Astrocyte of the spinal cord (primary cell): ENCODE measurements at regions not wholly inside any gene's neighbourhood (a gene's known extent, or its start where the extent isn't known, plus 50 kb on each side); places are given as distances from the start of the nearest gene placed in this dataset.
"Not testable (repeated sequence)": the region's sequence is repeated elsewhere in the genome, so short reads cannot be mapped to it uniquely, and the experiment has no call there.

Source experiments
- DNase-seq: peaks from one replicate; pipeline ENCODE4 v3.0.0; 2011; ENCODE audit warnings: low read depth, low spot score
- H3K4me3 ChIP-seq: 2 replicates; pipeline ENCODE4 v1.5.1; 2011; ENCODE audit warnings: low read depth, mild to moderate bottlenecking, low read length, moderate library complexity
- CTCF ChIP-seq: IDR thresholded peaks from 2 replicates; pipeline ENCODE4 v1.5.1; 2012; ENCODE audit warnings: low read depth, mild to moderate bottlenecking, low read length, inconsistent platforms
- in situ Hi-C: cut with HindIII; loops from 2 replicates; pipeline ENCODE4 v1.10.0; 2017; ENCODE audit warnings: low sequenced_read_pairs

- H3K4me3 ChIP-seq: no peak overlapping the region
- DNase-seq: no peak
- in situ Hi-C loops: no loop called here
- no peak for TF ChIP-seq CTCF
These were observed 51.0 kb downstream of the FHIP2A start for GRCh38 chr10:114872519-114873087.

DNA sequence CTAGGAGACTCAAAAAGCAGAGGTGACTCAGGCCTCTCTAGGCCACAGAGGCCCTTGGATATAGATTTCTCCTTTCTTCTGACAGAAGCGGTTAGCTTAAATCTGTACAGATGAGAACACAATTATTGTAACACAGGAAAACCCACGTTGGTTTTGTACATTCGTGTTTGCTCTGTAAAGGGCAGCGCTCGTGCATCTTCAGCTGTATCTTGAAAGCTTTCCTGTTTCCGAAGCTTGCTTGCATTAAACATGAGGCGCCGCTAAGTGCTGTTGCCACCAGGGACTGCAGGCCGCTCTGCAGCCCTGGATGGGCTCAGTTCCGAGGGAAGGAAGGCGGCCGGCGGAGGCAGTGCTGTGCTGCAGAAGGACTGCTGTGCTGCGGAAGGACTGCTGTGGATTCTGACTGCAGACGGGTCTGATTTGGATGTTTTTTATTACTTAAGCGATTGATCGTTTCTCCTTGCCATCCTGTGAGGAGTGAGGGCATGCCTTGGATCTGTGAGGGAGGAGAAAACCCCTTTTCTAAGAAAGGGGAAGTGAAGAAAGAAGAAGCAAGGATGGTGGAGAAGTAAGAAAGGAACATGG is 53.3 kb downstream of the FHIP2A start:
- in situ Hi-C loops: no loop called here
- peak; percentile 33 for TF ChIP-seq CTCF
- peak; percentile 75 for DNase-seq
- H3K4me3 ChIP-seq: no peak overlapping the region

DNA sequence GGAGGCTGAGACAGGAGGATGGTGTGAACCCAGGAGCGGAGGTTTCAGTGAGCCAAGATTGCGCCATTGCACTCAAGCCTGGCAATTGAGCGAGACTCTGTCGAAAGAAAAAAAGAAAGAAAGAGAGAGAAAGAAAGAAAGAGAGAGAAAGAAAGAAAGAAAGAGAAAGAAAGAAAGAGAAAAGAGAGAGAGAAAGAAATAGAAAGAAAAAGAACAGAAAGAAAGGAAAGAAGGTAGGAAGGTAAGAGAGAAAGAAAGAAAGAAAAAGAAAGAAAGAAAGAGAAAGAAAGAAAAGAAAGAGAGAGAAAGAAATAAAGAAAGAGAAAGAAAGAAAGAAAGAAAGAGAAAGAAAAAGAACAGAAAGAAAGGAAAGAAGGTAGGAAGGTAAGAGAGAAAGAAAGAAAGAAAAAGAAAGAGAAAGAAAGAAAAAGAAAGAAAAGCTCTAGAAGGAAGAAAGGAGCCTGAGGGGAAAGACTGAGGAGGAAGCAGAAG is 54.1 kb downstream of the FHIP2A start:
- DNase-seq, in situ Hi-C loops, H3K4me3 ChIP-seq: not testable (repeated sequence)

DNA sequence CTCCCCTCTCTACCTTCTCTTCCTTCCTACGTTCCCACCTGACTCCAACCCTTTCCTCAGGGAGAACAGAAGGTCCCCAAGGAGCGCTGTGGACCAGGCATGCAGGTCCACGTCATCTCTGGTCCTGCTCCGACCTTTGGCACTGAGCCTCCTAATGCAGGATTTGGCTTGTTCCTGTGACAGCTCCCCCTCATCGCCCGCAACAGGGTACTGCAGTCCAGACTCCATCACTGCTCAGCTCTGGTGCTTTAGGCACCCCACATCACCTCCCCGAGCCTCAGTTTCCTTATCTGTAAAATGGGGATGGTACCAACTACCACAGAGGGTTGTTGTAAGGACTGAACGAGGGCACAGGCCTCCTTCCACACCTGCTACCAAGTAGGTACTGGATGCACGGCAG is 54.6 kb downstream of the FHIP2A start:
- in situ Hi-C loops: no loop called here
- H3K4me3 ChIP-seq: no peak overlapping the region
- DNase-seq: no peak
- TF ChIP-seq CTCF: no peak

DNA sequence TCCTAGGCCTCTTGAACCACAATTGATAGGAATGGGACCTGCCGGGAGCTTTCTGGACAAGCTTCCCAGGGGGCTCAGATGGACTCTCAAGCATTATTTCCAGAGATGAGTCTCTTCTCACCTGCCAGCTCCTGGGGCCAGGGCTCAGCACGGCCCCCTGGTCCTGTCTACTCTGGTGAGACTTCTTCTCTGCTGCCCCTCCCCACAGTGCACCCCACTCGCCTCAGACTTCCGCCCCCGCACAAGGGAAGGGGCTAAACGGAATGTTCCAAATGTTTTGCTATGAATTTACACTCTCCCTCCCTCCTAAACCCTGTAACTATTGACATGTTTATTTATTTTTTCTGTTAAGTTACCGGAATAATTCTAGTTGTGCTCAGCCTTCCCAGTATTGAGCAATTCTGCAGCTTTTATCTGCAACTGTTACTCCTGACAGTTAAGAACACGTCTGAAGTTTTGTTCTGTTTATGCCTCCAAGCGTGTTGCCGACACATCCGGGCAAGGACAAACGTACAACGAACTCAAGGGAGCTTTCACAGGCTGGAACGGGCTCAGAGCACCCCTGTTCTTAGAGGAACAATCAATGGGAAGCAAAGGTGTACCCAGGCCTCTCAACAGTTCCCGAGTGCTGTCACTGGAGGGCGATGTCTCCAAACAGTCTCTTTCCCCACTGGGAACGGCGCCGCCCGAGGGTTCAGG is 55.2 kb downstream of the FHIP2A start:
- peak; percentile 50 for DNase-seq
- peak; percentile 89 for TF ChIP-seq CTCF
- in situ Hi-C loops: no loop called here
- H3K4me3 ChIP-seq: no peak overlapping the region

- in situ Hi-C loops: no loop called here
- no peak for TF ChIP-seq CTCF
These were observed 55.7 kb downstream of the FHIP2A start for GRCh38 chr10:114877301-114877644.

DNA sequence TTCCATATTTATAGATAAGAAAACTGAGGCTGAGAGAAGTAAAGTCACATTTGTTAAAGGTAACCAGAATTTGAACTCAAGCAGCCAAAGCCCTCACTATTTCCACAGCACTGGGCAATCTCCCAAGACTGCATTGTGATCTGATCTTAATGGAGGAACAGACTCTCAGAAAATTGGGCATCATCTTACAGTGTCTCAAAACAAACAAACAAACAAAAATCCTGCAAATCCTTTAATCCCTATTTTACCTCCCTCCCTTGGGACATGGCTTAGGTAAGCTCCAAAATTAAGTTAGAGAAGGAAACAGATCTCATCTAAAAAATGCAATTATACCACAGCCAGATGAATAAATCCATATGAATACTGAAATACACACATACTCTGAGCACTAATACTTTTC is 57.5 kb downstream of the FHIP2A start:
- in situ Hi-C loops: no loop called here
- no peak overlapping the region for H3K4me3 ChIP-seq
- DNase-seq: no peak
- TF ChIP-seq CTCF: no peak

More at GRCh38 chr10:114877301-114877644, 55.7 kb downstream of the FHIP2A start:
- no peak overlapping the region for H3K4me3 ChIP-seq
- DNase-seq: no peak
